ENCODE measurements at regions not wholly inside any gene's neighbourhood (a gene's known extent, or its start where the extent isn't known, plus 50 kb on each side); places are given as distances from the start of the nearest gene placed in this dataset.

- TF ChIP-seq CTCF (optimal IDR thresholded peaks at IDR 0.05 in 1 of 3, IDR thresholded peaks at IDR 0.05 in 1 of 3, conservative IDR thresholded peaks at IDR 0.05 in 1 of 3; ENCODE audit: extremely low read depth in 1 of 3, insufficient read depth in 2 of 3, low read length in 3 of 3) (no peak), EZH2 (IDR thresholded peaks at IDR 0.05; ENCODE audit: low read length) (no peak)
Measured at GRCh38 chr6:159118924-159119323, 50.3 kb upstream of the FNDC1 start.

All from keratinocyte (primary cell).